ENCODE measurements at regions not wholly inside any gene's neighbourhood (a gene's known extent, or its start where the extent isn't known, plus 50 kb on each side); places are given as distances from the start of the nearest gene placed in this dataset.

GRCh38 chr1:42044346-42044745 lies 108.9 kb upstream of the GUCA2B start:
- no peak for FAIRE-seq
- DNase-seq (ENCODE audit: low read depth, low spot score) = no peak
- Histone ChIP-seq H3K36me3 (ENCODE audit: control insufficient read depth in 2 of 2, insufficient read depth in 2 of 2, low read length in 1 of 2) (no peaks in the 10 kb centered on the region), H3K4me3 (no peak overlapping the region), H3K27me3 (replicated peaks in 1 of 2; ENCODE audit: control insufficient read depth in 2 of 2, insufficient read depth in 2 of 2, low read length in 1 of 2) (peaks cover 0 to 1% of the 10 kb centered on the region in 2 experiments; a peak in 1 of 4 replicates), H3K9ac (ENCODE audit: control insufficient read depth, insufficient read depth, low read length) (no peak overlapping the region), H3K9me3 (replicated peaks; ENCODE audit: control insufficient read depth, insufficient read depth, low read length) (no peaks in the 10 kb centered on the region), H3K4me1 (ENCODE audit: control insufficient read depth, insufficient read depth, low read length) (no peaks in the 10 kb centered on the region), H2AFZ (ENCODE audit: control insufficient read depth, low read depth, low read length) (no peak overlapping the region), H3K79me2 (ENCODE audit: control insufficient read depth, insufficient read depth, low read length) (no peaks in the 10 kb centered on the region), H3K4me2 (ENCODE audit: control insufficient read depth, insufficient read depth) (no peak overlapping the region), H4K20me1 (ENCODE audit: control insufficient read depth, insufficient read depth) (no peaks in the 10 kb centered on the region), H3K27ac (ENCODE audit: control insufficient read depth, insufficient read depth) (no peak overlapping the region)
- in situ Hi-C loops (cut with MboI) = no loop called here
- ChIA-PET RAD21 (ENCODE audit: unreplicated experiment) (no interaction called here), SMC1A (ENCODE audit: uncharacterized antibody, unreplicated experiment) (interaction anchor here (1.6 kb wide), 1 partner anchor 24 kb away, joined by 4 read pairs; no protein-coding TSS in a partner anchor), POLR2A (no interaction called here), CTCF (interaction anchor here (0.6 to 0.9 kb wide), 2 partner anchors 58 to 129 kb away, joined by 3 read pairs; no protein-coding TSS in a partner anchor)
- BruUV-seq (replicated peaks) = no TSS peak
- intact Hi-C loops (cut with micrococcal nuclease; ENCODE audit: unreplicated experiment) = no loop called here
- ATAC-seq = no peak
- WGBS (ENCODE audit: insufficient coverage, insufficient replicate concordance, low lambda C conversion rate, missing lambda C conversion rate) = 74% methylated on average over 3 of the region's 3 CpGs
- TF ChIP-seq EP300 (IDR thresholded peaks at IDR 0.05; ENCODE audit: borderline replicate concordance in 1 of 2, control insufficient read depth in 1 of 2, low read depth in 2 of 2, low read length in 2 of 2) = no peak
- no peak for TF ChIP-seq ESRRA (IDR thresholded peaks at IDR 0.05; ENCODE audit: low read length)
- TF ChIP-seq RFX5 (IDR thresholded peaks at IDR 0.05; ENCODE audit: low read depth, low read length) = no peak
- no peak for TF ChIP-seq TCF3 (IDR thresholded peaks at IDR 0.05; ENCODE audit: borderline replicate concordance, insufficient read depth, low read depth, low read length)
- no peak for TF ChIP-seq WRNIP1 (IDR thresholded peaks at IDR 0.05; ENCODE audit: borderline replicate concordance, low read depth, low read length)
- TF ChIP-seq CBFB (IDR thresholded peaks at IDR 0.05; ENCODE audit: low read depth) = no peak
- TF ChIP-seq YBX1 (IDR thresholded peaks at IDR 0.05) = no peak
- TF ChIP-seq E4F1 (IDR thresholded peaks at IDR 0.05; ENCODE audit: borderline replicate concordance, partially characterized antibody) = no peak
- no peak for TF ChIP-seq NR2F1 (conservative IDR thresholded peaks at IDR 0.05)
- no peak for TF ChIP-seq MYB (IDR thresholded peaks at IDR 0.05; ENCODE audit: borderline replicate concordance, low read depth, low read length)
- no peak for TF ChIP-seq ZNF687 (IDR thresholded peaks at IDR 0.05)
- TF ChIP-seq RELB (IDR thresholded peaks at IDR 0.05; ENCODE audit: low read depth) = no peak
- TF ChIP-seq NFYA (IDR thresholded peaks at IDR 0.05; ENCODE audit: borderline replicate concordance, low read depth, low read length) = no peak
- no peak for TF ChIP-seq TCF7 (IDR thresholded peaks at IDR 0.05; ENCODE audit: borderline replicate concordance)
- TF ChIP-seq ATF3 (IDR thresholded peaks at IDR 0.05; ENCODE audit: borderline replicate concordance, extremely low read depth, low read depth, low read length) = no peak
- TF ChIP-seq CBX5 (IDR thresholded peaks at IDR 0.05; ENCODE audit: low read depth) = no peak
- TF ChIP-seq ZNF274 (IDR thresholded peaks at IDR 0.05; ENCODE audit: insufficient read depth, insufficient read length) = no peak
- no peak for TF ChIP-seq ZNF622 (IDR thresholded peaks at IDR 0.05)

Data from GM12878 (cell line).